Loucy (cell line): ENCODE measurements at regions not wholly inside any gene's neighbourhood (a gene's known extent, or its start where the extent isn't known, plus 50 kb on each side); places are given as distances from the start of the nearest gene placed in this dataset.

Experiments used
- H2AFZ ChIP-seq: fragments of 200-600 bp; sonication (generic); 2 replicates; pipeline ENCODE4 v1.6.0; 2016; ENCODE audit warnings: antibody characterized with exemption, mild to moderate bottlenecking, low read length, moderate library complexity
- H3F3A ChIP-seq: fragments of 200-600 bp; 2 replicates; pipeline ENCODE4 v1.6.0; 2016; ENCODE audit warnings: antibody characterized with exemption, low read depth, mild to moderate bottlenecking
- H3K27me3 ChIP-seq: fragments of 200-600 bp; sonication (generic); 2 replicates; pipeline ENCODE4 v1.6.1; 2014; ENCODE audit warnings: low read length, mild to moderate bottlenecking; ENCODE audit not compliant: insufficient read depth, poor library complexity, severe bottlenecking
- H3K36me3 ChIP-seq: fragments of 200-600 bp; sonication (generic); 2 replicates; pipeline ENCODE4 v1.6.1; 2016; ENCODE audit warnings: low read length; ENCODE audit not compliant: insufficient read depth
- H3K4me1 ChIP-seq: fragments of 200-600 bp; sonication (generic); 2 replicates; pipeline ENCODE4 v1.5.1; 2014; ENCODE audit warnings: low read length, mild to moderate bottlenecking; ENCODE audit not compliant: insufficient read depth, poor library complexity, severe bottlenecking
- H3K4me2 ChIP-seq: fragments of 200-600 bp; sonication (generic); 2 replicates; pipeline ENCODE4 v1.6.0; 2014; ENCODE audit warnings: antibody characterized with exemption, low read length, low read depth, mild to moderate bottlenecking; ENCODE audit not compliant: poor library complexity, severe bottlenecking
- H3K4me3 ChIP-seq: fragments of 200-600 bp; sonication (generic); 2 replicates; pipeline ENCODE4 v1.5.1; 2014; ENCODE audit warnings: low read length, mild to moderate bottlenecking, mixed read lengths; ENCODE audit not compliant: poor library complexity, severe bottlenecking
- H3K79me2 ChIP-seq: fragments of 200-600 bp; sonication (generic); 2 replicates; pipeline ENCODE4 v1.6.1; 2014; ENCODE audit warnings: low read length; ENCODE audit not compliant: insufficient read depth
- H3K9ac ChIP-seq: fragments of 200-600 bp; sonication (generic); 2 replicates; pipeline ENCODE4 v1.6.0; 2014; ENCODE audit warnings: mild to moderate bottlenecking, low read depth, low read length, moderate library complexity; ENCODE audit not compliant: poor library complexity, severe bottlenecking
- H3K9me2 ChIP-seq: fragments of 200-600 bp; sonication (generic); replicated peaks from 2 replicates; pipeline ENCODE4 v1.6.1; 2016; ENCODE audit warnings: low read depth, low read length, mixed read lengths
- H3K9me3 ChIP-seq: fragments of 200-600 bp; sonication (generic); 2 replicates; pipeline ENCODE4 v1.6.1; 2014; ENCODE audit warnings: mild to moderate bottlenecking, antibody characterized with exemption, low read length, low read depth; ENCODE audit not compliant: insufficient read depth
- H4K20me1 ChIP-seq: fragments of 200-600 bp; sonication (generic); 2 replicates; pipeline ENCODE4 v1.6.0; 2014; ENCODE audit warnings: antibody characterized with exemption, low read length, mild to moderate bottlenecking; ENCODE audit not compliant: insufficient read depth, poor library complexity, severe bottlenecking
- EZH2phosphoT487 ChIP-seq: fragments of 200-600 bp; IDR thresholded peaks from 2 replicates; pipeline ENCODE4 v1.6.1; 2018; ENCODE audit warnings: antibody characterized with exemption, mild to moderate bottlenecking, moderate library complexity, borderline replicate concordance
- TF ChIP-seq, protein P1 (sequence below): fragments of 200-600 bp; sonication (generic); conservative IDR thresholded peaks from 2 replicates; pipeline ENCODE4 v1.5.1; 2014; ENCODE audit warnings: mild to moderate bottlenecking, antibody characterized with exemption, low read length

DNA sequence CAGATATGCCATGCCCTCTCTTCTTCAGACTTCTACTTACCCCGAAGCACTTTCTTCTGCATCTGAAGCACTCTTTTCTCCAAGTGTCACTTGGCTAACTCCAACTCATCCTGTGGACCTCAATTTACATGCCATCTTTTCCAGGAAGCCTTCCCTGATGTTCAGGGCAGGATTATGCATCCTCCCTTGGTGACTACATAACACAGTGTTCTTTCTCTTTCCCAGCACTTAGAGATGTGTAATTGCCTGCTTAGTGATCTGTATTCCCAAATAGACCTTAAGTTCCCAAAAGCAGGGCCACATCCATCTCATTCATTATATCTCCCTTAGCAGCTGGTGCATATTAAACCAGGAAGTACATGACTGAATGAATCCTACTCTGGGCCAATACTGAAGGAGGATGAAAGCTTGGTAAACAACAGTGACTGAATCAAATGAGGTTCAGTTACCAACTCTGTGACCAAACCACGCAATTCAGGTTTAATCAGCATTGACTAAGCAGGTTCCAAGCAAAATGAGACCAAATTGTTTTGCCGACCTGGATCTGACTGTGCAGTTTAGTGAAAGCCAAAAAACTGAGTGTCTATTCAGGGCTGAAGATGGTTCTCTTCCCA is 121.4 kb upstream of the TCF21 start:
- TF ChIP-seq, protein P1, sequence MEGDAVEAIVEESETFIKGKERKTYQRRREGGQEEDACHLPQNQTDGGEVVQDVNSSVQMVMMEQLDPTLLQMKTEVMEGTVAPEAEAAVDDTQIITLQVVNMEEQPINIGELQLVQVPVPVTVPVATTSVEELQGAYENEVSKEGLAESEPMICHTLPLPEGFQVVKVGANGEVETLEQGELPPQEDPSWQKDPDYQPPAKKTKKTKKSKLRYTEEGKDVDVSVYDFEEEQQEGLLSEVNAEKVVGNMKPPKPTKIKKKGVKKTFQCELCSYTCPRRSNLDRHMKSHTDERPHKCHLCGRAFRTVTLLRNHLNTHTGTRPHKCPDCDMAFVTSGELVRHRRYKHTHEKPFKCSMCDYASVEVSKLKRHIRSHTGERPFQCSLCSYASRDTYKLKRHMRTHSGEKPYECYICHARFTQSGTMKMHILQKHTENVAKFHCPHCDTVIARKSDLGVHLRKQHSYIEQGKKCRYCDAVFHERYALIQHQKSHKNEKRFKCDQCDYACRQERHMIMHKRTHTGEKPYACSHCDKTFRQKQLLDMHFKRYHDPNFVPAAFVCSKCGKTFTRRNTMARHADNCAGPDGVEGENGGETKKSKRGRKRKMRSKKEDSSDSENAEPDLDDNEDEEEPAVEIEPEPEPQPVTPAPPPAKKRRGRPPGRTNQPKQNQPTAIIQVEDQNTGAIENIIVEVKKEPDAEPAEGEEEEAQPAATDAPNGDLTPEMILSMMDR: no peak
- TF ChIP-seq EZH2phosphoT487: no peak
- H2AFZ ChIP-seq: no peak overlapping the region
- no peaks in the 10 kb centered on the region for H3K4me1 ChIP-seq
- H4K20me1 ChIP-seq: no peaks in the 10 kb centered on the region
- no peaks in the 10 kb centered on the region for H3K79me2 ChIP-seq
- no peak overlapping the region for H3K4me3 ChIP-seq
- no peak overlapping the region for H3K9ac ChIP-seq
- H3K9me2 ChIP-seq: no peaks in the 10 kb centered on the region
- H3K27me3 ChIP-seq: peaks cover 8% of the 10 kb centered on the region
- H3K9me3 ChIP-seq: no peaks in the 10 kb centered on the region
- H3F3A ChIP-seq: no peaks in the 10 kb centered on the region
- no peaks in the 10 kb centered on the region for H3K36me3 ChIP-seq
- H3K4me2 ChIP-seq: no peak overlapping the region

DNA sequence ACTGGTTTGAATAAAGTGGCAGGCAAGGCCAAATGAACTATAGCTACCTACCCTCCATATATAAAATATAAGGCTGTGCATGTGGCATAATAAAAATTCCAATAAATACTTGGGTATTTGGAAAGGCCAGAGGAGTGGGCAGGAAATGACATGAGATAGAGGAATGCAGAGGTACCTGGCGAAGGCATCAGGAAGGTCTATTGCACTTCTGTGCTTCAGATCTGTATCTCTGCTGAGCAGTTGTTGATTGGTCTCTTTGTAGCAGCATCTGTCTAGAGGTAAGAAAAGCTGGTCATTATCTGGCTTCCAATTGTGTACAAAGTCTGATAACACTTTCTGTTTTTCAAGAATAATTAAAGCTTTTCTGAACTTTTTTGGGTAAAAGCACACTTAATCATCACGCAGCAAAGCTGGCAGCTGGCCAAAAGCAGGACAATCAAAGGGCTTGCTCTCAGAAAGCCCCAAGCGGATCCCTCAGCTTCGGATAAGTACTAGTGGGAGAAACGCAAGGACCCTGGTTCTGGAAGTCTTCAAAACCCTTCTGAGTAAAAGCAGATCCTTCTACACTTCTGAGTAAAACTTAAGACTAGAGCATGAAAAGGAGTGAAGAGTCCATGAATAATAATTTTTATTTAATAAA is 120.1 kb upstream of the TCF21 start:
- no peak overlapping the region for H2AFZ ChIP-seq
- peaks cover 8% of the 10 kb centered on the region for H3K27me3 ChIP-seq
- no peaks in the 10 kb centered on the region for H3K4me1 ChIP-seq
- no peaks in the 10 kb centered on the region for H3F3A ChIP-seq
- no peak for TF ChIP-seq EZH2phosphoT487
- TF ChIP-seq, protein P1: no peak
- no peaks in the 10 kb centered on the region for H3K79me2 ChIP-seq
- H3K4me2 ChIP-seq: no peak overlapping the region
- no peaks in the 10 kb centered on the region for H3K9me3 ChIP-seq
- H3K9me2 ChIP-seq: no peaks in the 10 kb centered on the region
- no peak overlapping the region for H3K4me3 ChIP-seq
- H3K9ac ChIP-seq: no peak overlapping the region
- no peaks in the 10 kb centered on the region for H4K20me1 ChIP-seq
- H3K36me3 ChIP-seq: no peaks in the 10 kb centered on the region

DNA sequence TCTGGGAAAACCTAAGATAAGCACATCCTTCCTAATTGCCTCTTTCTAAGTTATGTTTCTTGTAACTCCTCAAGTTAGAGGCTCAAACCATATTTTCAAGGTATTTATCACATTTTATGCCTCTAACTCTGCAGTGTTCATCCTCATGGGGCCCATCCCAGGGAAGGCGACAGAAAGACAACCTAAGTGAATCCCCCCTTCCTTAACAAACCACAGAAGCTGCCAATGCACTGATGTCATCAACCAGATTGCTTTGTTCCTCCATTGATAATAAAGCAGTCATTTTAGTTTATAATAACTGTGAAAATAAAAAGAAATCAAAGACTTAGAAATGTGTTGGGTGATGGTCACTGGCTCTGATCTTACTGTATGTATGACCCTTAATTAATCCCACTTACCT is 119.5 kb upstream of the TCF21 start:
- TF ChIP-seq, protein P1: no peak
- TF ChIP-seq EZH2phosphoT487: no peak
- H3K4me2 ChIP-seq: no peak overlapping the region

More for the DNA sequence above, 119.5 kb upstream of the TCF21 start:
- Histone ChIP-seq H3K9me3 (no peaks in the 10 kb centered on the region), H3K4me3 (no peak overlapping the region), H3K9me2 (no peaks in the 10 kb centered on the region), H3K9ac (no peak overlapping the region), H3K27me3 (peaks cover 8% of the 10 kb centered on the region), H3K4me1 (no peaks in the 10 kb centered on the region), H4K20me1 (no peaks in the 10 kb centered on the region), H3K36me3 (no peaks in the 10 kb centered on the region), H3K79me2 (no peaks in the 10 kb centered on the region), H2AFZ (no peak overlapping the region), H3F3A (no peaks in the 10 kb centered on the region)
